ENCODE measurements at regions not wholly inside any gene's neighbourhood (a gene's known extent, or its start where the extent isn't known, plus 50 kb on each side); places are given as distances from the start of the nearest gene placed in this dataset.

DNA sequence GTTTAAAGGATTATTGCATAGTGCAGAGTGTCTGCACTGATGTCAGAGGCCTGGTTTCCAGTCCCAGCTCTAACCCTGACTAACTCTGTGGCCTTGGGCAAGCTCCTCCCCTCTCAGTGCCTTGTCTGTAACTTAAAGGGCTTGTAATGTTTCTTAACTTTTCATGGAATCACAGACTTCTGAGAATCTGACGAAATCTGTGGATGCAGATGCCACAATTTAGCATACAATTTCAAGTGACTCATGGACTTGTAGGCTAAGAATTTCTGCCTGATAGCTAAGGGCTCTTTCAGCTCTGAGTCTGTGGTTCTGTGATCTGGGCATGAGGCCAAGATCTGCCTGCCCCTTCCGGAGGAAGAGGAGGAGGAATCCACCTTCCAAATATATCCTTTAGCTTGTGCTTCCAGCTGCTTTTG, 236.9 kb downstream of the AR start:
- ATAC-seq = no peak
- intact Hi-C loops (cut with DNase I, micrococcal nuclease) = no loop called here
- peak; percentile 37 to 40 for DNase-seq

DNA sequence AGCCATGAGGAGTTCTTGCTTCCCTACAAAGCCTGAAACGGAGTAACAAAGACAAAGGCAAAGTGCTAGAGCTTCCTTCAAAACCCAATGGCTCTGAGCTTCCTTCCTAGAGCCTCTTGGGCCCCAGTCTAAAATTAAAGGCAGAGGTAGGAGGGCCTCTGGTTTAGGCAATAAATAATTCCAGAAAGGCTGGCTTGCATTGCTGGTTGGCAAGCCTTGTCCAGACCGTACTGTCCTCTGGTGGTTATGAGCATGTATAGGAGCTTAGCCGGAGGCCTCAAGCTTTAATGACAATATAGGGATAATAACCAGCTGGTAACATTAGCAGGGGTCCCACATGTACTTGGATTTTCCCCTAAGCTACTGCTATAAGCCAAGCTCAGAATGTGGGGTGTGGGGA, 237.3 kb downstream of the AR start:
- ATAC-seq = no peak
- no peak for DNase-seq
- intact Hi-C loops (cut with DNase I, micrococcal nuclease) = no loop called here

DNA sequence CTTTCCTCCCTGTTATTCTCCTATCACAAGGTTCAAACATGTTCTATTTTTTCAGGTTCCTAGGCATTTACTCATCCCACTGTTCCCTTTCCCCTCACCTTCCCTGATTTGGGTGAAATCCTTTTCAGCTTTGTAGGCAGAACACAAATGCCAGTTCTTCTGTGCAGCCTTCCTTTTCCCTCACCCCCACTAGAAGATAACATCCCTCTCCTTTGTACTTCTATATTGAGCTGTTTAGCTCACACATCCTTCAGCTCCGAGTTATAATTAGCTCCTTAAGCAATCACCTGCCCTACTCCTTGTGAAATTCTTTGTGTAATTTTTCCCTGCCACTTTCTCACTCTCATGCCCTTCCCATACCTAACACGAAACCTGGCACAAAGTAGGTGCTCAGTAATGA, 240.9 kb downstream of the AR start:
- ATAC-seq = no peak
- DNase-seq = no peak
- intact Hi-C loops (cut with DNase I, micrococcal nuclease) = no loop called here

DNA sequence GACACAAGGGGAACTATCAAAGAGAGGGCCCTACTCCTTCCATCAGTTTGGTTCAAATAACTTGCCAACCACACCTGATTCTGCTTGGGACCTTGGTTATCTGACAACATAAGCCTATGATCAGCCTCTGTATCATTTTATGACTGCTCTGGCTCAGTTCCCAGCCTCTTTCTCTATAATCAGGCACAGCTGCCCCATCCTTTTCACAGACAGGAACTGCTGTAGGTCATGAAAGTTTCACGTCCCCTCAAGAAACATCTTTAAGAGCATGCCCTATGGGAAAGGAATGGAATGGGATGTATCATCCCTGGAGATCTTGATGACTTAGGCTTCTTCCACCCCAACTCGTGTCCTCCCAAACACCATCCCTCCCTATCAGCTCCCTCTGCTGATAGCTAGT, 243.4 kb downstream of the AR start:
- DNase-seq = no peak
- intact Hi-C loops (cut with DNase I, micrococcal nuclease) = no loop called here
- ATAC-seq = no peak

GRCh38 chrX:67789536-67789935, 245.7 kb downstream of the AR start:
- no peak for ATAC-seq
- DNase-seq = no peak
- intact Hi-C loops (cut with DNase I, micrococcal nuclease) = no loop called here
